ENCODE measurements at regions not wholly inside any gene's neighbourhood (a gene's known extent, or its start where the extent isn't known, plus 50 kb on each side); places are given as distances from the start of the nearest gene placed in this dataset.

DNA sequence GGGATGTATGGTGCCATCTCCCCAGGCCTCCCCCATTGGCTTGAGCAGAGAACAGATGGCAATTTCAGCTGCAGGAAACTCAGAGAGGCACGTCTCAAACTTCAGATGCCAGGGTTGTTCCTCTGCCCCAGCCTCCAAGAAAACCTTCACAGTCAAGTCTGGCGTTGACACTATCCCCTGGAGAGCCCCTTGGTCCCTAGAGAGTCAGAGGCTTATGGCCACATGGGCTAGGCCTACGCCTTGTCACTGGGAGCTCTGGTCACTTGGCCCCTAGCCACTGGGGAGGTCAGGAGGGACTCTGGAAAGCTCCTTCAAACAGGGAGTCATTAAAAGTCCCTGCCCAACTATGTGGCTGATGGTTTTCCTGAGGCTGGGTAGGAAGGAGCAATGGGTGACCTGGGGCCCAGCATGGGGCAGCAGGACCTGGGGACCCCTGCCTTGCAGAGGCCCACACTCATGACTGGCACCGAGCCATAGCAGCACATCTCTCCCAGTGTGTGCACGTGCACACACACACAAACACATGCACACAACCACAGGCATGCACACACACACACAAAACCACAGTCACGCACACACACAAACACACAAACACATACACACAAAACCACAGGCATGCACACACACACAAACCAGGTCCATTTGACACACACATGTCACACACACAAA lies 144.2 kb downstream of the GADD45G start:
- Histone ChIP-seq H3K4me1 (no peaks in the 10 kb centered on the region), H3K36me3 (no peaks in the 10 kb centered on the region), H3K9me3 (peaks cover 0 to 7% (median 0%) of the 10 kb centered on the region in 3 donors), H3K27me3 (no peaks in the 10 kb centered on the region), H3K27ac (no peak overlapping the region), H3K4me3 (no peak overlapping the region)
- ATAC-seq, result no peak
- 100% methylated on average over 1 of the region's 6 CpGs; no CpG with 5 or more reads in 1 of the 2 donors for WGBS, 2 donors (ENCODE audit: low coverage in 1 of 2)
- TF ChIP-seq, protein P1, sequence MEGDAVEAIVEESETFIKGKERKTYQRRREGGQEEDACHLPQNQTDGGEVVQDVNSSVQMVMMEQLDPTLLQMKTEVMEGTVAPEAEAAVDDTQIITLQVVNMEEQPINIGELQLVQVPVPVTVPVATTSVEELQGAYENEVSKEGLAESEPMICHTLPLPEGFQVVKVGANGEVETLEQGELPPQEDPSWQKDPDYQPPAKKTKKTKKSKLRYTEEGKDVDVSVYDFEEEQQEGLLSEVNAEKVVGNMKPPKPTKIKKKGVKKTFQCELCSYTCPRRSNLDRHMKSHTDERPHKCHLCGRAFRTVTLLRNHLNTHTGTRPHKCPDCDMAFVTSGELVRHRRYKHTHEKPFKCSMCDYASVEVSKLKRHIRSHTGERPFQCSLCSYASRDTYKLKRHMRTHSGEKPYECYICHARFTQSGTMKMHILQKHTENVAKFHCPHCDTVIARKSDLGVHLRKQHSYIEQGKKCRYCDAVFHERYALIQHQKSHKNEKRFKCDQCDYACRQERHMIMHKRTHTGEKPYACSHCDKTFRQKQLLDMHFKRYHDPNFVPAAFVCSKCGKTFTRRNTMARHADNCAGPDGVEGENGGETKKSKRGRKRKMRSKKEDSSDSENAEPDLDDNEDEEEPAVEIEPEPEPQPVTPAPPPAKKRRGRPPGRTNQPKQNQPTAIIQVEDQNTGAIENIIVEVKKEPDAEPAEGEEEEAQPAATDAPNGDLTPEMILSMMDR (IDR thresholded peaks at IDR 0.05), result no peak
- TF ChIP-seq POLR2A (IDR thresholded peaks at IDR 0.05) (no peak), EP300 (IDR thresholded peaks at IDR 0.05) (no peak), POLR2AphosphoS5 (IDR thresholded peaks at IDR 0.05) (no peak)

DNA sequence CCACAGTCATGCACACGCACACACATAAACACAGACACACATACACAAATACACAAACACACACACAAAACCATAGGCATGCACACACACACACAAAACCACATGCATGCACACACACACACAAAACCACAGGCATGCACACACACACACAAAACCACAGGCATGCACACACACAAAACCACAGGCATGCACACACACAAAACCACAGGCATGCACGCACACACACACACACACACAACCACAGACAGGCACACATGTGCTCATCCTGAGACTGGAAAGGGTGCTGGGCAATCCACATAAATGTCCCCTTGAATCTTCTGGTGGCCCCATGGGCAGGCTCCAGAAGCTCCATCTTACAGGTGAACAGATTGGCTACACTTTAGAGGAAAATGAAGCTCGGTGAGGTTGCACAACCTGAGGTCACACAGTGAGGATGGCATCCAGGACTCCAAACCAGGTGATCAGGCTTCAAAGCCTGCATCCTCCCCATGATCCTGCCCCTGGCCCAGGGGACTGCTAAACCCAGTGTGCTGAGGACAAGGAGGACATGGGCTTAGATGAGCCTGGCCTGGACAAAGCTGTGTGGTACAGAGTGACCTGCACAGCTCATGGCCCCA lies 144.8 kb downstream of the GADD45G start:
- TF ChIP-seq EP300 (IDR thresholded peaks at IDR 0.05) (no peak), POLR2A (IDR thresholded peaks at IDR 0.05) (no peak), POLR2AphosphoS5 (IDR thresholded peaks at IDR 0.05) (no peak)
- TF ChIP-seq, protein P1 (IDR thresholded peaks at IDR 0.05), result no peak
- H3K4me3 ChIP-seq, result no peak overlapping the region
- H3K9me3 ChIP-seq, result peaks cover 0 to 6% (median 0%) of the 10 kb centered on the region in 3 donors
- ATAC-seq, result no peak
- no peaks in the 10 kb centered on the region for H3K4me1 ChIP-seq
- no peaks in the 10 kb centered on the region for H3K36me3 ChIP-seq
- no peak overlapping the region for H3K27ac ChIP-seq
- no peaks in the 10 kb centered on the region for H3K27me3 ChIP-seq
- 40 to 90% methylated on average over 1 to 2 of the region's 3 CpGs for WGBS, 2 donors (ENCODE audit: low coverage in 1 of 2)

DNA sequence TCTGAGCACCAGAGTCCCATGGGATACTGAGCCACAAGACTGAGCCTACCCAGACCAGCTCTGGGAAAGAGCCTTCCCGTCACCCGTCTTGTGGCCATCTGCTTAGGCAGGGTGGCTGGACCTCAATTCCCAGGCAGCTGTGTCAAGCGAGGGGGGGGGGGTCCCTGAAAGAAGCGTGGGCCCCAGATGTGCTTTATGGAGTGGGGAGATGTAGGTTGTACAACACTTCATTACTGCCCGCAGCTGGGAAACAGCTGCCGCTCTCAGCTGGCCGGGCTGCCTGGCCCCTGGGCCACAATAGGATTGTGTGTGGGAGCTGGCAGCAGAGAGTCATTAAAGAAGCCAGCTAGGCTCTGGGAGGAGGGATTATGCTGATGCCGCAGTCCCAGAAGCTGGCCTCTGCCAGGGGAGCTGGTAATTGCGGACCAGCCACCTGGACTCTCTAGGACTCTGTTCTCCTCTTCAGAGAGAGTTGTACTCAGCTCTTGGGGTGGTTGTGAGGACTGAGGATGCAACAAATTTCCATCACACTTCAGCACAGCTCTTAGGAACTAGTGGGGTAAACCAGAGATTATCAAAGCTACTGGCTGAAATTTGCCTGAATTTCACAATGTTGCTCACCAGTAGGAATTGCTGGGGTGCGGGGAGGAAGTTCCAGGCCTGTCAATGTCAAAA lies 145.4 kb downstream of the GADD45G start:
- Histone ChIP-seq H3K9me3 (no peaks in the 10 kb centered on the region), H3K4me1 (peaks cover 0 to under 1% (median 0%) of the 10 kb centered on the region in 3 donors), H3K4me3 (no peak overlapping the region), H3K27ac (no peak overlapping the region), H3K27me3 (no peaks in the 10 kb centered on the region), H3K36me3 (no peaks in the 10 kb centered on the region)
- no peak for TF ChIP-seq POLR2AphosphoS5 (IDR thresholded peaks at IDR 0.05)
- TF ChIP-seq, protein P1 (IDR thresholded peaks at IDR 0.05), result no peak
- TF ChIP-seq POLR2A (IDR thresholded peaks at IDR 0.05), result no peak
- TF ChIP-seq EP300 (IDR thresholded peaks at IDR 0.05), result no peak
- WGBS, 2 donors (ENCODE audit: low coverage in 1 of 2), result 38% methylated on average over 2 of the region's 10 CpGs; no CpG with 5 or more reads in 1 of the 2 donors
- no peak for ATAC-seq

DNA sequence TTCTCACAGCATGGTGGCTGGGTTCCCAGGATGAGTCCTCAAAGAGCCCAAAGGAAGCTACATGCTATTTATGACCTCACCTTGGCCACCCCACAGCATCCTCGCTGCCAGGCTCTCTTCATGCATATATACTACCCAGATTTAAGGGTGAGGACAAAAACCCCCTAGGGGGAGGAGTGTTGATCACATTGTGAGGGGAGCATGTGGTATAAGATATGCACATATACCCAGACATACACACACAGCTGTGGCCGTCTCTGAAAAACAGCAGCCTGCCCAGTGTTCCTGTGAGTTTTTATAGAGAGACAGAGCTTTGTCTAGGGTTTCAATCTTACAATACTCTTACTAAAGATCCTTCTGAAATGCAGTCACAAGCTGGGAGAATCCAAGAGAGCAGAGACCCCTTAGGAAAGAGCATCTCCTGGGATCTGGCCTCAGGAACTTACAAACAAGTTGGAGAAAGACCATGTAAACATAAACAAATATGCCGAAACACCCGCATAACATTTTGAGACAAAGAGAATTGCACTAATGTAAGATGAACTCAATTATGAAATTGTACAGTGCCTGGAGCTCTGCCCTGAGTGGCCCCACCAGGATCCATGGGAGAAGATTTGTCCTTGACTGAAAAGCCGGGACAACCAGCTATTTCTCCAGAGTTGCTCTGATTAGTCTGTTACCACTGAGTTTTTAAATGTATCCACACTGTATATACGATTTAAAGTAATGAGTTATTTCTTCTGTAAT lies 146.4 kb downstream of the GADD45G start:
- no peaks in the 10 kb centered on the region for H3K27me3 ChIP-seq
- H3K36me3 ChIP-seq, result no peaks in the 10 kb centered on the region
- no peak for ATAC-seq
- H3K4me3 ChIP-seq, result no peak overlapping the region
- no peaks in the 10 kb centered on the region for H3K9me3 ChIP-seq
- H3K27ac ChIP-seq, result no peak overlapping the region
- H3K4me1 ChIP-seq, result peaks cover 0 to 11% (median 0%) of the 10 kb centered on the region in 3 donors
- TF ChIP-seq, protein P1 (IDR thresholded peaks at IDR 0.05), result no peak
- TF ChIP-seq POLR2A (IDR thresholded peaks at IDR 0.05) (no peak), POLR2AphosphoS5 (IDR thresholded peaks at IDR 0.05) (no peak), EP300 (IDR thresholded peaks at IDR 0.05) (no peak)
- 89 to 100% methylated on average over 3 to 5 of the region's 6 CpGs for WGBS, 2 donors (ENCODE audit: low coverage in 1 of 2)

Data from gastroesophageal sphincter (tissue), 4 donors.